ENCODE measurements at regions not wholly inside any gene's neighbourhood (a gene's known extent, or its start where the extent isn't known, plus 50 kb on each side); places are given as distances from the start of the nearest gene placed in this dataset.

- WGBS, 2 experiments (ENCODE audit: extremely low coverage in 2 of 2, insufficient read length in 1 of 2) = no CpG with 5 or more reads among the region's 3 CpGs
- Histone ChIP-seq H3K79me1 (ENCODE audit: low read depth in 1 of 2, low read length in 2 of 2) (no peaks in the 10 kb centered on the region), H3K9ac (ENCODE audit: low read depth, low read length) (no peak overlapping the region), H2AK9ac (replicated peaks; ENCODE audit: low read depth, low read length, poor library complexity) (no peak overlapping the region), H4K5ac (ENCODE audit: low read depth, low read length) (peak overlapping the region; percentile 86), H3K23ac (ENCODE audit: low read depth, low read length) (no peak overlapping the region), H4K91ac (ENCODE audit: insufficient read depth, low read depth, low read length) (peak overlapping the region; percentile 75), H4K8ac (ENCODE audit: low read depth in 2 of 2, low read length in 2 of 2) (peak overlapping the region in 1 of 2 experiments; percentile 53; a peak in 2 of 4 replicates), H3K4me1 (ENCODE audit: control insufficient read depth, insufficient read depth, low read length) (peaks cover 5% of the 10 kb centered on the region), H2AFZ (replicated peaks; ENCODE audit: low read length, poor library complexity) (peak overlapping the region; percentile 77), H2AK5ac (ENCODE audit: low read depth, low read length) (no peak overlapping the region), H3K4ac (ENCODE audit: low read depth, low read length) (peak overlapping the region; percentile 8; the same call in 1 of the 2 replicates), H3K27ac (ENCODE audit: insufficient read depth, low read length) (peak overlapping the region; percentile 39; the same call in 1 of the 2 replicates), H3K14ac (replicated peaks; ENCODE audit: low read depth, low read length) (0 out of 2 replicates have a peak overlapping the region, but pooled peaks have one; percentile 1), H3K9me1 (ENCODE audit: insufficient read depth, low read length) (no peaks in the 10 kb centered on the region), H2BK5ac (ENCODE audit: low read depth, low read length, poor library complexity, severe bottlenecking) (no peak overlapping the region), H3K27me3 (ENCODE audit: control insufficient read depth, insufficient read depth, low read length) (no peaks in the 10 kb centered on the region), H3K4me3 (ENCODE audit: insufficient read depth, low read depth, low read length) (no peak overlapping the region), H2BK15ac (ENCODE audit: low read depth, low read length) (0 out of 3 replicates have a peak overlapping the region, but pooled peaks have one; percentile 45), H4K20me1 (ENCODE audit: insufficient read depth, low read length) (no peaks in the 10 kb centered on the region), H3K56ac (ENCODE audit: extremely low read depth, insufficient read depth, low read length) (no peak overlapping the region), H2BK120ac (ENCODE audit: low read depth, low read length) (peak overlapping the region; percentile 75), H3K4me2 (ENCODE audit: low read depth, low read length) (peak overlapping the region; percentile 20), H3K36me3 (ENCODE audit: control insufficient read depth, insufficient read depth, low read length) (no peaks in the 10 kb centered on the region), H3K18ac (ENCODE audit: low read depth, low read length) (peak overlapping the region; percentile 55), H2BK20ac (ENCODE audit: low read depth, low read length) (peak overlapping the region; percentile 54; the same call in 1 of the 2 replicates), H3K9me3 (ENCODE audit: control insufficient read depth, insufficient read depth, low read length) (no peaks in the 10 kb centered on the region)
- in situ Hi-C loops (cut with MboI; ENCODE audit: low sequenced_read_pairs) = no loop called here
- ATAC-seq (ENCODE audit: low read depth) = peak; percentile 57
- intact Hi-C loops (cut with micrococcal nuclease) = no loop called here
- ChIA-PET POLR2A (ENCODE audit: unreplicated experiment) (no interaction called here), CTCF (interaction anchor here (0.8 to 1.2 kb wide), 2 partner anchors 11 to 18 kb away, joined by 3 to 4 read pairs; no protein-coding TSS in a partner anchor)
- no TSS peak for BruUV-seq (replicated peaks)
- no peak for TF ChIP-seq CTCF (conservative IDR thresholded peaks at IDR 0.05; ENCODE audit: low read depth, low read length)
- no peak for TF ChIP-seq MXI1 (IDR thresholded peaks at IDR 0.05; ENCODE audit: borderline replicate concordance, low read depth, low read length)
- no peak for TF ChIP-seq NFE2L2 (IDR thresholded peaks at IDR 0.05; ENCODE audit: low read depth, low read length)
- DNase-seq = peak; percentile 79
- dilution Hi-C loops (cut with HindIII; ENCODE audit: low sequenced_read_pairs, unreplicated experiment) = no loop called here
These were observed 561.3 kb upstream of the JAG1 start for GRCh38 chr20:11235058-11235457.
